SW 1271 (cell line): ENCODE measurements at regions not wholly inside any gene's neighbourhood (a gene's known extent, or its start where the extent isn't known, plus 50 kb on each side); places are given as distances from the start of the nearest gene placed in this dataset.

Experiments
- DNase-seq, 2 experiments: peaks; one replicate each; lab custom pipeline; 2025; lab: John Stamatoyannopoulos, UW

DNA sequence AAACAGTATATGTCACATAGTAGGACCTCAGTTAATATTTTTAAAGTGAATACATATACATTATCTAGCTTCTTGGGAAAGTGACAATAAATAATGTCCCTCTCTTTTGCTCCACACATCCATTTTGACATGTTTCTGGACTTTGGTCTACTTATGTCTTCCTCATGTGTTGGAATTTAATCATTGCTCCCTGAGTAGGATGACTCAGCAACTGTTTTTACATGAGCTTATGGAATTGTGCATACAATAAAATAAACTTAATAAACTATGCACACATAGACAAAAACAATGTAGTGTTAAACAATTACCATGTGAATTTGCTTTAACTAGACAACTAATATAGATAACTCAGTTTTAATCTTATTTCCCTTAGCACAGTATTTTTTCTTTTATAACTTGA, 503.8 kb downstream of the TFAP2B start:
- DNase-seq = no peak

DNA sequence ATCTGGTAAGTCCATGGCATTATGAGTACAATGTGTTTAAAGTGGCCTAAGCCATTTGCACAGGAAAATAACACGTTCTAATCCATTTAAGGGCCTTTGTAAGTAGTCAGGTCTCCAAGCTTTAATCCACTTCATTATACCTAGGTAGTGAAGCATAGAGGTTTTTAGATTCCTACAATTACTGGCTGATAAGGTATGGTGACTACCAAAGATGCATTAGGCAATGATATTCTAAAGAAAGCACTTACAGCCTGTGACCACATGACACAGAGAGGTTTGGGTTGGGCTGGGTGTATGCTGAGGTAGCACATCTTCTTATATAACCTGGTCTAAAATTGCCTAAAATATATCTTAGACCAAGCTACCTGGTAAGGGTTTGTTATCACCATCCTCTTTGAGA, 504.4 kb downstream of the TFAP2B start:
- no peak for DNase-seq

DNA sequence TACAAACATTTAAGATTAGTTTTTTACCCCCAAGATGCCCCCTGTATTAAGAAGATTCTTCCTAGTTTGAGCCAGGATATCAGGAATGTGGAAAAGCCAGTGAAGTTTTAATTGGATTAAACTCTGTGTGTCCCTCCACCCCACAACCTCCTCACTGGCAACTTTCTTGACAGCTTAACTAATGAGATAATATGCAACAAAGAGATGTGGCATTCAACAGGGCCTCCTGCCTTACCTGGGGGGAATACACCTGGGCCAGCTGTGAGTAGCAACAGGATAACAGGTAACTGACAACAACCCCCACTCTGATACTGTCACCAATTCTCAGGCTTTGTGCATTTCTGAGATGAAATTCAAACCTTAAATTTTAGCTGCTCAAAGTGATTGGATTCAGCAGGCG, 512.3 kb downstream of the TFAP2B start:
- DNase-seq = no peak

DNA sequence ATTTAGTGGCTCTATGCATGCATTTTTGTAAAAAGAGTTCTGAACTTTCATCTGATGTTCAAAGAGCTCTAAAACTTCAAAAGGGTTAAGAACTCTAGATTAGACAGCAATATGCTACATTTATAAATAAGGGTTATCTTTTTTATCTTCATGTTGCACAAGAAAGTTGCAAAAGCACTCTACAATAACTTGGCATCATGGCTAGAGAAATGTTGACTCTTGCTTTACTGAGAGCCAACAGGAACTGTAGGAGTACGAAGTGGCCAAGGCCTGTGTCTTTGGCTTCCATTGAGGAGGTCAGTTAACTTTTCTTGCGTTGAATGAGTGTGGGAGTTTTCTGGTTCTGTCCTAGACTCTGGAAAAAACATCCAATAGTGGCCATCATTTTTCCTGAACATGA, 516.9 kb downstream of the TFAP2B start:
- no peak for DNase-seq

DNA sequence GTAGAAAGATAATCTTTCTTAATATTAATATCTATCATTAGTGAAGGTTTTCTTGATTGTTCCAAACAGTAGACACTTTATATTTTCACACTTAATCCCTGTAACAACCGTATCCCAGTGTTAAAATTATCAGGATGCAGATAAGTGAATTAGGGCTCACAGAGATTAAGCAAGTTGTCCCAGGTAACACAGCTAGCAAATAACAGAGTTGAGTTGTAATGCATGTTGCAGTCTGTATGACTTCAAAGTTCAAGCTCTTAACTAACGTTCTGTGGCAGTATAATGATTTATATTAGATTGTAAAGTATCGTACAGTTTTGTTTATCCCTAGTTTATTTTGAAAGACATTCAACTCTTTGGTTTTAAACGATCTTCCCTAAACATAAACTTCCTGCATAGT, 517.5 kb downstream of the TFAP2B start:
- no peak for DNase-seq

DNA sequence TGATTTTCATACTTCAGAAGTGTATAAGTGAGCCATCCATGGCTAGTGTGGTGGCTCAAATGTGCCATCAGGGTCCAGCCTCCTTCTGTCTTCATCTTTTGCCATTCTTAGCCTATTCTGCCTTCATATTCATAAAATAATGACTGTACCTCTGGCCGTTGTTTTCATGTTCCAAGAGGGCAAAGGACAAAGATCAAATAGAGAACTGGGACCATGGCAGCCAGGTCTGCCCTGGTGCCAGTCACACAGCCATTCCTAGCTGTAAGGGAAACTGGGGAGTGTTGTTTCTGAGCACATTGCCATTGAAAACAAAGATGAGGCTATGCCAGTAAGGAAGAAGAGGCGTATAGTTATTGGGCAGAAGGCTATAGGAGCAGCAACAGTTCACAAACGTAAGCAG, 518.6 kb downstream of the TFAP2B start:
- no peak for DNase-seq

DNA sequence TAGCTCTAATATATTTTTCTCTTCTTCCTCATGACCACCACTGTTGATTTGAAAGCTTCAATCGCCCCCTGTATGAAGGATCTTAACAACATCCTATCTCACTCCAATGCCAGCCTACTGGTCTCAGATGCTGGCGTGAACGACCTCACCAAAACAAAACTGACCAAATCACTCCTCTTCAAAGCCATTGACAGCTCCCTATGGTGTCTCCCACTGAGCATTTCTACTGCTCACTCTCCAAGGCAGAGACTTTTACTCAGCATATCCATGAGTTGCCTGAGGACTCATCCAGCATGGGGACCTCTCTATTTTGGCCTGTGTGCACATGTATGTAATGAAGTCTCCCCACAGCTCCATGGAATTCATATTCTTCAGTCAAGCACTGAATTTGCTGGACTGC, 520.4 kb downstream of the TFAP2B start:
- no peak for DNase-seq

DNA sequence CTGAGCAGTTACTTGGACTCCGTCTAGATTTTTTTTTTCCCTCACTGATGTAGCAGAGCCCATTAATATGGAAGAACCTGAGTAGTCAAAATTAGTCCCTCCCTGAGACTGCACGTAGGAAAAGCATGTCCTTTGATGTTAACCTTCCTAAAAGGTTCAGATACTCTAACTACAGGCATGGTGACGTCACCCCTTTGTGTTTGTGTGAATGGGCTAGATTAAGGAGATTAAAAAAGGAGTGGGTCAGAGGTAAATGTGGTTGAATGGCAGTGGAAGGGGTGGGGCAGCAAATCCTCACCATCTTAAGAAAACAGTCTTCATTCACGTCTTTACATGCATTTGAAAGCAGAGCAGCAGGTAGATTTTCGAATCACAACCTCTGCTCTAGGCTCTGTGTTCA, 521.1 kb downstream of the TFAP2B start:
- DNase-seq = no peak

DNA sequence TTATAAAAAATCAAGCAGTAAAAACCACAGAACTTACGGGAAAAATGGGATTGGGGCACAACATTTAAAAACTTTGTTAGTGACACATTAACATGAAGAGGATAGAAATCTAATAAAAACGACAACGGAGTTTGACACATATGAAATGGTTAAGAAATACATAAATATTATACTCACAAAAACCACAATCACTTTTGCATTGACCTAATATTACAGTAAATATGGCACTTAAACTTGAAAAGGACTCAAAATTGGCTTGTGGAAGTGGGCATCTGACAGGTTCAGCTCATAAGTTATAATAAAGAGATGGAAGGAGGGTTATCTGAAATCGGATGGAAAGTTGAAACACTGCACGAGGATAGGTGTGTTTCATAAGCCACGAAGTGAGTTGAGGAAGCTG, 523.7 kb downstream of the TFAP2B start:
- DNase-seq = no peak

DNA sequence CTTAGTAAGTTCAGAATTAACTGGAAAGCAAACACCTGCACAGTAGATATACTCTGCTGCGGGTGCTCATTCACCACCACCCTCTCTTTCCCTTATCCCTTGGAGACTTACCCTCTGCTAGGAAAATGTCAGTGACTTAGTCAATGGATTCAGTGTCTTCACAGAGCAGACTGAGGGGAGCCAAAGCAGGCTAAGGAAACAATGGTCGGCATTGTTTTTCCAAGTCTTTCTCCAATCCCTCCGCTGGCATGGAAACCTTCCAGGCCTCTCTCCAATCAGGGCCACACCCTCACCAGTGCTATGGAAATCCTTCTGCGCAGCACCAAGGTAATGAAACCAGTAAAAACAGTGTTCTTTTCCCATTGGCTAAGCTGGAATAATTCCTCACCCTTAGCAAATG, 531.2 kb downstream of the TFAP2B start:
- DNase-seq = no peak

DNA sequence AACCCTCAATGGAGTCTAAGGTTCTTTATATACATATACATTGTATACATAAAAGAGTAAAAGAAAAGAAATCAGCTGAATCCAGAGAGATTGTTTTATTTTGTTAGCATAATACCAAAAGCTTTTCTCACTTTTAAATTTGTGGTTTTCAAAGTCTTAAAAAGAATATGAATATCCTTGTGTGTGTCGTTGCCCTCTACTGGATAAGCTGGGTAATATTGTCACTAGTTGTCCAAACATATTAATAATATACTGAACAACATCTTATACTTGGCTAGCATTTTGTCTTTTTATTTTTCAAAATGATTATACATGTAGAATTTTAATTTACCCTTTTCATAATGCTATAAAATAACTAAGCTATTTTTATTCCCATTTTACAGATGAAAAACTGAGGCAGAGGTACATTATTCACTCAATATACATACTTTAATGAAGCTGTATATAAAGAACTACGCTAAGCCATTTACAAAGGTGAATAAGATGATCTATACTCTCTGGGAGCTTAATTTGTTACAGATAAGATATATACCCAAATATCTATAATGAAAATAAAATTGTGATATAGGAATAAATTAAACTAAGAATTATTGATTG, 531.7 kb downstream of the TFAP2B start:
- no peak for DNase-seq

DNA sequence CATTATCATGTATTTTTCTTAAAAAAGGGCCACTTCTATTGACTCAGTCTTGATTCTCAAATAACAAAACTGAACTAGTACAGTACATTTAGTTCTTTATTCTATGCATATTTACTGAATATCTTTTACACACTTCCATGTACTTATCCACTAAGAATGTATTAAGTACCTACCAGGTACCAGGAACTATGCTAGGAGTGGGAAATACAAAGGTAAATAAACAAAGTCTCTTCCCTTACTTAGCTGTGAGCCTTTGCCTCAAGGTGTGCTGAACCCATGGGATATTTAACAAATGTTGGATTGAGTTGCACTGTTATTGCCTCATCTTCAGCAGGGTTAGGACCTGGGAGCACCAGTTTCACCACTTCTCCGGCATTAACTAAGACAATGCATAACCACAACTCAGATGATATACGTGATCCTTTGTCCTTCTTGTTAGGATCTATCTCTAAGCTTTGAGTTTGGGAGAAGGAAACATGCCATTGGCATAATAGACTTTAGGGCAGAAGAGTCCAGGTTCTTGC, 533.9 kb downstream of the TFAP2B start:
- no peak for DNase-seq

DNA sequence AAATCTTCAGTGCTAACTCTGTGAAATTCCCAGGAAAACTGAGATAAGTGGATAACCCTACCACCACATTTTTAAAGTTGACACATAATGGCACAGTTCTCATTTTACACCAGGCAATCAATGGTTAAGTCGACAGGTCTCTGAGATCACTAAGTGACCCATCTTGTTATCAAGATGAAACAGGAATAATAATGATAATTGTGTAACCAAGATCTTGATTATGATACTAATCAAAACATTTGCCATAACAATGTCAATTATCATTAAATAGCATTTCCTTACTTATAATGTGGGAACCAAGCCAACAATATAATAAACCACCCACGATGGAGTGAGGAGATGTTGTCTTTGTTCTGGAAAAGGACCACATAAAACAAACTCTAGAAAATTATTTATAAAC, 541.6 kb downstream of the TFAP2B start:
- DNase-seq = no peak

DNA sequence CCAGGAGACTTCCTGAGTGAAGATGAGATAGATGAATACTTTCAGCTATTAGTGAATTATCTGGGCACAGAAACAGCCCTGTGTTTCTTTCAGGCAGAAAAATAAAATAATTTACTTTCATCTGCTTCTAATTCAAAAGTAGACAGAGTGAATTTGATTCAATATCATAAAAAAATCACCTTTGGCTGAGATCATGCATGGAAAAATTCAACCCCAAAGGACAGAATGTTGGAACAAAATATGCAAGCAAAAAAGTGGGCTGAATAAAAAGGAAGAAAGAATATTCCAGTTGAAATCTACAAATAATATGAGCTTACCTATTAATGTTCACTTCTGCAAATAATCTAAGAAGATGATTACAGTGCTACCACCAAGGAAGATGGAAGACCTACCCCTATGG, 546.9 kb downstream of the TFAP2B start:
- DNase-seq = no peak

DNA sequence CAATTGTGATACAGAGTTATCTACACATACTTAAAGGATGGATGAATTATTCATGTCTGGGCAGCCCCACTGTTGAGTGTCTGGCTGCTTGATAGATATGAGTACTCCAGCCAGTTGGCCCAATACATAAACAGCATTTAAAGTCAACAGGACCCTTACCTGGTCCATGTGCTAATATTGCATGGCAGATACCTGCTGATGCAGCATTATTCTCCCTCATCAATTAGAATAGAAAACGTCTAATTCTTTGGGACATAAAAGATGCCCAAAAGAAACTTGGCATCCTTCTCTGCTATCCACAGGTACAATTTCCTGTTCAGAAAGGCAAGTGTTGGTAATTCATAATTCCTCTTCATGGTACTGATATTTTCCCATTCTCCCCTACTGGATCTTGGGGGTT, 550.8 kb downstream of the TFAP2B start:
- no peak for DNase-seq

DNA sequence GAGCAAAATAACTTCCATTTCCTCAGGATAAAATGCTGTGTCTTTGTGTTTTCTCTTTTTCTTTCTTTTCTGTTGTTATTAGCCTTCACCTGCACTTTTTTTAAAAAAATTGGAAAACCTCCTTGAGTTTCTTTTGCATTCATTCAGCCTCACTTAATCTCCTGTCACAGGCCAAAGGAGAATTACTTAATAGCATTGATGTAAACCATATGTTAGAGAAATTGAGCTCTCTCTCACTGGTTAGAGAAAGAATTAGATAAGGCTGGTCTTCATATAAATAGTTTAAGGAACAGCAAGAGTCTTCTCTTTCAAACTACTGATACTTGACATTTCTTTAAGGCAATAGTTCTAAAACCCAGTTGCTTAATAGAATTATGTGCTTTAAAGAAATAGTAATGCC, 564.2 kb downstream of the TFAP2B start:
- no peak for DNase-seq

DNA sequence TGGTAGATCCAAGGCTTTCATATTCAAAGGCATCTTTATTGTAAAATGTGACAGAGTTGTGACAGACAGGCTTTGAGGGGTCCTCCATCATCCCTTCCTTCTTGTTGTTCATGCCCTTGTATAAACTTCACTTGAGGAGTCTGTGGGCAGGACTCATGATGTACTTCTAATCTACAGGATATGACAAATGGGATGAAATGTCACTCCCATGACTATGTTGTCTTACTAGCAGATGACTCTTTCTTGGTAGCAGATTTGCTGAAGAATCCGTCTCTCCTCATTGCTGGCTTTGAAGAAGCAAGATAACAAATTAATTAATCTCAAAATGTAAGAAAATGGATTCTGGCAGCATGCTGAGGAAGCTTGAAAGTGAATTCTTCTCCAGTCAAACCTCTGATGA, 566.1 kb downstream of the TFAP2B start:
- no peak for DNase-seq

DNA sequence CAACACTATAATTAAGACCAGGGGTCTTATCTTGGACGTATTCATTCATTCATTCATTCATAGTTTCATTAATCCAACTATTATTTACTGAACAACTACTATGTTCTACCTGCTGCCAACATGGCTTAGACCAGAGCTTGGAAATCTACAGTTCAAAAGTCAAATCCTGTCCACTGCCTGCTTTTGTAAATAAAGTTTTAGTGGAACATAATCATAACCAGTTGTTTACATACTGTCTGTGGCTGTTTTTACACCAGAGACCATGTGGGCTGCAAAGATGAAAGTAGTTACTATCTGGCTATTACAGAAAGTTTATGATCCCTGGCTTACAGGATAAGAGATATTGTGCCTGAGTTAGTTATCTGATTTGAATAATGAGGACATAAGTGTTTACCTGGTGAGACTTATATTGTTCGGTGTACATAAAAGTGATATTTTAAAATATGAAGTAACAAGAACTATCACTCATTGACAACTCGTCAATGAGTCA, 567.7 kb downstream of the TFAP2B start:
- DNase-seq = no peak

DNA sequence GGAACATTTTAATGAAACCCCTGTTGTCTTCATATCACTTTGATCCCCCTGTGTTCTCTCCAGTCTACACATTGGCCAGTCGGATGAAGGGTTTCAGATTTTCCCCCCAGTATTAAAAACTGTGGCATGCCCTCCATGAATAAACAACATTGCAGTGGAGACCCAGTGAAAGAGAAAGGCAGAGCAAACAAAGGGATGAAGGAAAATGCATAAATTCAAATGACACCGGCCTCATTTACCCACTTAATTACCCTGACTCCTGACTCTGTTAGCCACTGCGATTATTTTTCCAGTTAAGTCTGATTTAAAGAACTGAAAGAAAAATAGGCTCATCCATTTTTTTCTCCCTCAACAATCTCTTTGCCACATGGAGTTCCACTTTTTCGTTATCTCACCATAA, 569.2 kb downstream of the TFAP2B start:
- DNase-seq = no peak

DNA sequence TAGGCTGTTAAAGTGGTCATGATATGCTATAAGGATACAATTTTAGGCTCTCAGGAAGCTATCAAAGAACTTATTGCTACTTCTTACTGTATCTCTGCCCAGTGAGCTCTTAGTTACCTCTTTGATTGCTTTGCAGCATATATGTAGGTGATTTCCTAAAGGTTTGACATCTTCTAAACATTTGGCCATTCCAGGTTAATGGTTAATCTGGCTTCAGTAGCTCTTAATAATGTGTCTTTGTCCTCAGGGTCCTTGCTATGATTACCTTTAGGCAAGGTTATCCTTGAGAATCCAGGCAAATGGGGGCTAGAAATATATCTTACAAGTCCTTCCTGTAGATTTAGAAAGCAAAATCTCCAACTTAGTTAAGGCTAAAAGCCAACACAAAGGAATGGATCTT, 575.4 kb downstream of the TFAP2B start:
- DNase-seq = no peak

DNA sequence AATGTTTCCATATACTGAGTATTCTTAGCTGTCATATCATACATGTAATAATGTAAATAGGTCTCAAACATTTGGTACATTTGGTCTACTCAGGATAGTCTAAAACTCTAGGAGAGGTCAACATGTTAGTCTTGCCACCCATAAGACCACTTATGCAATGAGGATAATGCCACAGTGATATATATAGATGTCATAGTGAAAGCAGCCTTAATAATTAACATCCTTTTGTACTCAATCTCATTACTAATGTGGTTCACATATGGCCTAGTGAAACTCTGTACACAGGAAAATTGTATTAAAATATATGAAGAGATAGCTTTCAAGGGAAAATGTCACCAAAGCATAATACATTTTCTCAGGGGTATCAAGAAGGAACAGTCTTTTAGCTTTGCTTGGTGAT, 577.9 kb downstream of the TFAP2B start:
- no peak for DNase-seq

DNA sequence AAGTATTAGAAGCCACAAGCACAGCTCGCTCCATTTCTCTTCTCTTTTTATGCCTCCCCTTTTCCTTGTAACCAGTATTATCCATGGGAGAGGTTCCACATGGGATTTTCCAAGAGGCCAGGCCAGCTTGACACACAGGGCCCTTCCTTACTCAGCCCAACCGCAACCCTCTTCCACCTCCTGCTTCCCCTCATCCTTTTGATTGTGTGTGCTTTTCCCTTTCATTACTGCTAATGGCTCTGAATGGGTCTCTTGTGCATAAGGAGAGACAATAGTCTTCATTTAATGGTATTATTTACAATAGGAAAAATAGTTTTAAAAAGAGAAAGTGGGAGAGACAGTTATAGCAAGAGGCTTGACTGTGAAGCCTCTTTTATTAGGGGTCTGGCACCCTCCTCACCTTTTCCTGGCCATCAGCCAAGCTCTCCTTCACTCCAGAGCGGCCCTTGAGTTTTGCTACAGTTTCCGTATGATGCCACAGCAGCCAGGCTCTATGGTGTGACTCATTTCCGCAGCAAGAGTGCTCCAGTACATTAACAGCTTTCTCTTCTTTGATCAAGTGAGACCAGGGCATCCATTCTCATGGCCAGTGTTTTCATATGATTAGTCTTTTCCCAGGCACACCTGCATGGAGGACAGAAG, 579.5 kb downstream of the TFAP2B start:
- peak in 1 of 2 experiments; percentile 4 for DNase-seq

DNA sequence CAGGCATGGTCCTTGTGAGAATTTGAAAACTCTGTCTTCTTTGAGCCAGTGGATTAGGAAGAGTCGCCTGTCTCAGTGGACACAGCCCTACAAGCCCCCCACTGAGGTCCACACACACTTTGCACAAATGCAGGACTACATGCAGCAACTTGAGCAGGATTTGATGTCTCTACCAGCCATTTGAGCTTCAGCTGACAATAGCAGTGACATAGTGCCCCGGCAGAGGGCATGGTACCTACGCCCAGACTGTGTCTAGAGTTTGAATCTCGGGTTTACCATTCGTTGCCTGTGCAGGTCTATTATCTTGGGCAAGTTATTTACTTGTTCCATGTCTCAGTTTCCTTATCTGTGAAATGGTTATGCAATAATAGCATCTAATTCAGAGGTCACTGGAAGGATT, 580.1 kb downstream of the TFAP2B start:
- DNase-seq = no peak

DNA sequence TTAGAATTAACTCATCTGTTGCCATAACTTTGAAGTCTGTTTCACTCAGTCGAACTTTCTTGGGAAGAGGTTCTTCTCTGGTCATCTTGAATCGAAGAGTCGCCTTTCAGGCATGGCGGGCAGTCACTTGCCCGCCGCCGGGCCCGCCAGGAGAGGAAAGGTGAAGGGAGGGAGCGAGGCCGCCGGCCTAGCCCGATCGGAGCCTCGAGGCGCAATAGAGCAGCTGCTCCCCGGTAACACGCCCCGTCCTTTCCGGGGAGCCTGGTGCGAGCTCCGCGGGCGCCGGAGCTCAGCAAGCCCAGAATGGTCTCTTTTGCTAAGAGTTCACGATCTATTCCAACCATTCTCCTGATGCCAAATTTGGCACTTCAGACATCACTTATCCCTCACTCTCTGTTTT, 591.8 kb downstream of the TFAP2B start:
- no peak for DNase-seq
